IPS-20b (cell line): ENCODE measurements at regions not wholly inside any gene's neighbourhood (a gene's known extent, or its start where the extent isn't known, plus 50 kb on each side); places are given as distances from the start of the nearest gene placed in this dataset.

Source experiments
- H3K27ac ChIP-seq: one replicate; pipeline ENCODE4 v1.5.1; 2013; ENCODE audit warnings: low read length
- H3K27me3 ChIP-seq: 2 replicates; pipeline ENCODE4 v1.6.1; 2013; ENCODE audit warnings: mild to moderate bottlenecking, low read length, inconsistent platforms; ENCODE audit not compliant: insufficient read depth
- H3K36me3 ChIP-seq: 2 replicates; pipeline ENCODE4 v1.6.1; 2013; ENCODE audit warnings: low read depth, mild to moderate bottlenecking, inconsistent platforms, low read length, moderate library complexity; ENCODE audit not compliant: insufficient read depth
- H3K4me1 ChIP-seq: 2 replicates; pipeline ENCODE4 v1.6.1; 2013; ENCODE audit warnings: mild to moderate bottlenecking, control low read depth, inconsistent platforms, low read length, moderate library complexity; ENCODE audit not compliant: insufficient read depth
- H3K4me3 ChIP-seq: 2 replicates; pipeline ENCODE4 v1.5.1; 2013; ENCODE audit warnings: mild to moderate bottlenecking, low read length, inconsistent platforms
- H3K9ac ChIP-seq: 2 replicates; pipeline ENCODE4 v1.6.1; 2013; ENCODE audit warnings: low read depth, mild to moderate bottlenecking, inconsistent platforms, low read length, moderate library complexity
- H3K9me3 ChIP-seq: 2 replicates; pipeline ENCODE4 v1.6.1; 2013; ENCODE audit warnings: mild to moderate bottlenecking, low read depth, low read length, inconsistent platforms; ENCODE audit not compliant: insufficient read depth

DNA sequence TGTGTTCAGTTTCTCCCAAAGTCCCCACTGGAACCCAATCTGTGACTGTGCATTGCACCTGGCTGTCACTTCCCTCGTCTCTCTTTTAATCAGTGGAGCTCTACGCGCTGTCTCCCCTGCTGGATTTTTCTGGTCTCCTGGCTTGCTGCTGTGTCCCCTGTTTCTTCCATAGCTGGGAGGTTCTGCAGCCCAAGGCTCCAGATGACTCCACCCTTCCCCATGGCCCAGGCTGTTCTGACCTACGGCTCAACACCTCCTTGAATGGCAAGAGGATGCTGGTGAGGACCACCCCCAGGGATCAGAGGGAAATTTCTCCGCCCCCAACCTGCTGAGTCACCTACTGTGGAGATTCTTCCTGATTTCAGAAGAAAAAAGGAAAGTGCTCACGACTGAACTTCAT lies 961.4 kb upstream of the ZNF722 start:
- no peak overlapping the region for H3K27ac ChIP-seq
- H3K4me1 ChIP-seq: no peaks in the 10 kb centered on the region
- peaks cover 97% of the 10 kb centered on the region for H3K9me3 ChIP-seq
- no peak overlapping the region for H3K4me3 ChIP-seq
- no peak overlapping the region for H3K9ac ChIP-seq
- H3K36me3 ChIP-seq: no peaks in the 10 kb centered on the region
- H3K27me3 ChIP-seq: no peaks in the 10 kb centered on the region

DNA sequence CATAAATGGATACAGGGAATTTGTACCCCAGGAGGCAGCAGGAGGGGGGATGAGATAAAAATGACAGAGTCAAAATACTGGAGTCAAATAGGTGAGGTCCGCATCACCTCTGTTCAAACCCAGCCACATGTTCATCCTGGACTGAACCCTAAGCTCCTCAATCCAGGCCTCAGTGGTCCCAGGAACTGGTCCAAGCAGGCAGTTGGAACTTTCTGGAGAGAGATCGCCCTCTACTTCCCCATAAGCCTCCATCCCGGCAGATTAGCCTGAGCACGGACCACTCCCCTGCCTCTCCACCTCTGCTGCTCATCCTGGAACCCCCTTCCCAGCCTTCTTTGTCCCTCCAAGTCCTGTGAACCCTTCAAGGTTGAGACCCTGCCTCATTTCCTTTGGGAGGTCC lies 959.7 kb upstream of the ZNF722 start:
- Histone ChIP-seq H3K27ac (no peak overlapping the region), H3K4me1 (no peaks in the 10 kb centered on the region), H3K4me3 (no peak overlapping the region), H3K27me3 (no peaks in the 10 kb centered on the region), H3K9me3 (peaks cover 100% of the 10 kb centered on the region), H3K9ac (no peak overlapping the region), H3K36me3 (no peaks in the 10 kb centered on the region)

DNA sequence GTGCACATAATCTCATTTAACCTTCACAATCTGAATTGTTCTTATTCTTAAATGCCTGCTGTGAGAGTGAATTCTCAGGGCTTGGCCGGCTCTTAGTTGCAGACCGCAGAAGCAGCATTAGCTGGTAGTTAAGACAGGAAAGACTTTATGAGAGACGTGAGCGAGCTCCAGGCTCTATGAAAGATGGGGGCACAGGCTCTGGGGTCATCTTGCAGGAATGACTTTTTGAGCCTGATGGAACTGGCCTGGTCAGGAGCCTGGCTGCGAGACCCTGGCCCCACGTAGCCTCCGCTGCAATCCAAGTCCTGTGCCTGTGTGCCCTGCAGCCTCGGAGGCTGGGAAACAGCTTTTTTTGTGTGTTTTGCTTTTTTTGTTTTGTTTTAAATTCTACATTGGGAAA lies 958.8 kb upstream of the ZNF722 start:
- Histone ChIP-seq H3K4me3 (no peak overlapping the region), H3K9ac (no peak overlapping the region), H3K4me1 (no peaks in the 10 kb centered on the region), H3K9me3 (peaks cover 100% of the 10 kb centered on the region), H3K27ac (no peak overlapping the region), H3K36me3 (no peaks in the 10 kb centered on the region), H3K27me3 (no peaks in the 10 kb centered on the region)

GRCh38 chr7:63040336-63040735 lies 958.3 kb upstream of the ZNF722 start:
- Histone ChIP-seq H3K9ac (no peak overlapping the region), H3K27ac (no peak overlapping the region), H3K36me3 (no peaks in the 10 kb centered on the region), H3K4me1 (no peaks in the 10 kb centered on the region), H3K9me3 (peaks cover 100% of the 10 kb centered on the region), H3K4me3 (no peak overlapping the region), H3K27me3 (no peaks in the 10 kb centered on the region)

- Histone ChIP-seq H3K27ac (no peak overlapping the region), H3K9me3 (peaks cover 100% of the 10 kb centered on the region), H3K27me3 (no peaks in the 10 kb centered on the region), H3K4me3 (no peak overlapping the region), H3K36me3 (no peaks in the 10 kb centered on the region), H3K4me1 (no peaks in the 10 kb centered on the region), H3K9ac (no peak overlapping the region)
Measured at GRCh38 chr7:63040966-63041610, 957.6 kb upstream of the ZNF722 start.

DNA sequence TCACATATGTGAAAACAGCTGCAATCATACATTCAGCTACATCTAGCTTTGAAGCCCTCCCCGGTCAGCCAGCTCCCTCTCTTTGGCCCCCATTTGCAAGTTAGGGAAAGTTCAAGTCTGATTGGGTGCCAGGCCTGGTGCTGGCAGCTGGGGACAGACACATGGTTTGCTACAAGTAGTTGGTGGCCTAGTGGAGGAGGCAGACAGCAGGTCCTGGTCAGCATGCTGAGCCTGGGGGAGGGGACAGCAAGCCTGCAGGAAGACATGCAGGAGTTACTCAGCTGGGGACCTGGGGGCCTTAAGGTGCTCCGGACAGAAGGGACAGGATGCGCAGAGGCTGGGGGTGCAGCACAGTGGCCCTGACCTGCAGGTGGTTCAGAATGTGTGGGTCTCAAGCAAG lies 956.9 kb upstream of the ZNF722 start:
- no peak overlapping the region for H3K9ac ChIP-seq
- H3K27me3 ChIP-seq: no peaks in the 10 kb centered on the region
- H3K27ac ChIP-seq: no peak overlapping the region
- no peak overlapping the region for H3K4me3 ChIP-seq
- H3K36me3 ChIP-seq: no peaks in the 10 kb centered on the region
- H3K4me1 ChIP-seq: no peaks in the 10 kb centered on the region
- H3K9me3 ChIP-seq: peaks cover 99% of the 10 kb centered on the region

GRCh38 chr7:63042730-63043511 lies 955.7 kb upstream of the ZNF722 start:
- H3K9me3 ChIP-seq: peaks cover 99% of the 10 kb centered on the region
- H3K36me3 ChIP-seq: no peaks in the 10 kb centered on the region
- no peaks in the 10 kb centered on the region for H3K27me3 ChIP-seq
- H3K9ac ChIP-seq: no peak overlapping the region
- no peak overlapping the region for H3K4me3 ChIP-seq
- no peaks in the 10 kb centered on the region for H3K4me1 ChIP-seq
- no peak overlapping the region for H3K27ac ChIP-seq

- Histone ChIP-seq H3K27ac (no peak overlapping the region), H3K4me1 (no peaks in the 10 kb centered on the region)
Measured at GRCh38 chr7:63043657-63044543, 954.7 kb upstream of the ZNF722 start.

GRCh38 chr7:63044721-63045120 lies 953.9 kb upstream of the ZNF722 start:
- no peak overlapping the region for H3K9ac ChIP-seq
- peaks cover 99% of the 10 kb centered on the region for H3K9me3 ChIP-seq
- no peak overlapping the region for H3K27ac ChIP-seq
- no peaks in the 10 kb centered on the region for H3K27me3 ChIP-seq
- H3K4me3 ChIP-seq: no peak overlapping the region
- H3K36me3 ChIP-seq: no peaks in the 10 kb centered on the region
- H3K4me1 ChIP-seq: no peaks in the 10 kb centered on the region

More at GRCh38 chr7:63043657-63044543, 954.7 kb upstream of the ZNF722 start:
- no peak overlapping the region for H3K9ac ChIP-seq
- no peaks in the 10 kb centered on the region for H3K27me3 ChIP-seq
- no peak overlapping the region for H3K4me3 ChIP-seq
- peaks cover 99% of the 10 kb centered on the region for H3K9me3 ChIP-seq
- no peaks in the 10 kb centered on the region for H3K36me3 ChIP-seq

- peaks cover 98% of the 10 kb centered on the region for H3K9me3 ChIP-seq
- no peaks in the 10 kb centered on the region for H3K4me1 ChIP-seq
Measured at GRCh38 chr7:63045575-63045974, 953.1 kb upstream of the ZNF722 start.

DNA sequence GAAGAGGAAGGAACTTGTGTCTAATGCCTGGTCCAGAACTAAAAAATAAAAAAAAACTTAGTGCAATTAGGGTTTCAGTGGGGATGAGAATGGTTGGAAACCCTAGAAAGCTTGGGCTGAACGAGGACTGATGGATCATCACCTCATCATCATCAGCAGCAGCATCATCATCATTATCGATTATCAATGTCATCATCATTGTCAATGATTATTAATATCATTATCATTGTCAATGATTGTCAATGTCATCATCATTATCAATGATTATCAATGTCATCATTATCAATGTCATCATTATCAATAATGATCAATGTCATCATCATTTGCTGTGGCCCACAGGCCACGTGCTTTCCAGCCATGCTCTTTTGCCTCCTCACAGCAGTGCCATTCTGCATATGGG lies 952.0 kb upstream of the ZNF722 start:
- Histone ChIP-seq H3K27me3 (no peaks in the 10 kb centered on the region), H3K4me1 (no peaks in the 10 kb centered on the region), H3K36me3 (no peaks in the 10 kb centered on the region), H3K4me3 (no peak overlapping the region), H3K9ac (no peak overlapping the region), H3K27ac (no peak overlapping the region), H3K9me3 (peaks cover 97% of the 10 kb centered on the region)

More at GRCh38 chr7:63045575-63045974, 953.1 kb upstream of the ZNF722 start:
- Histone ChIP-seq H3K4me3 (no peak overlapping the region), H3K27ac (no peak overlapping the region), H3K36me3 (no peaks in the 10 kb centered on the region), H3K27me3 (no peaks in the 10 kb centered on the region), H3K9ac (no peak overlapping the region)
